NCI-H1092 (cell line): ENCODE measurements at regions not wholly inside any gene's neighbourhood (a gene's known extent, or its start where the extent isn't known, plus 50 kb on each side); places are given as distances from the start of the nearest gene placed in this dataset.

Experiments
- DNase-seq: peaks from one replicate; lab custom pipeline; 2025; lab: John Stamatoyannopoulos, UW

- DNase-seq, result no peak
Observed at GRCh38 chr17:56737421-56738161, 96.1 kb downstream of the C17orf67 start.

DNA sequence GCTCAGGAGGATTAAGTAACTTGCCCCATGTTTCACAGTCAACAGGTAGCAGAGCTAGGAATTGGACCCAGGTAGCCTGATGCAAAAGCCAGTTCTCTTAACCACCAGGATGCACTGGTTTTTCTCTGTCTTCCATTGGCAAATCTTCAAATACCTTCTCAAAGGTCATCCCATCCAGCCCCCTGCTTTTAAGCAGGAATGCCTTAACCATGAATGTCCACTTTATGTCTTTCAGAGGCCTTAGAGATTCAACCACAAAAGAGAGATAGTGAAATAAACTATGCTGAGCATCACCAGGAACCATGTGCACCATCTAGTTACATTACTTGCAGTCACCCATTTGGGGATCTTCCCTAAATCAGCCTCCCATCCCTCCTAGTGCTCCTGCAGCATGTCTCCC is 94.3 kb downstream of the C17orf67 start:
- DNase-seq, result no peak

DNA sequence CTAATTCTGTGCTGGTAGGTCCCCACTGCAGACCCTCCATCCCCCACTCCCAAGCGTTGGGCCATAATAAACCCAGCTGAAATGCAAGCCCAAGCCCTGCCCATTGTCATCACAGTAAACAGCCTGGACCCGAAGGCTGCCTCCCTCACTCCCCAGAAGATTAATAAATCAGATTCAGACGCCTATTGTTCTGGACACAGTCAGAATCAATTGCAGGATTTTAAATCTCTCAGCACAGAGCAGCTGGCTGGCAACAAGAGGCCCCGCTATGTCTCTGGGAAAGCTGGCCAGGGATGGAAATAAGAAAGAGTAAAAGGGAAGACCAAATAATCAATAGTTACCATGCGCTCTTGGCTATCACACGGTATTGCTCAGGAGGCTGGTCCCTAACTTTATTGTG is 93.9 kb downstream of the C17orf67 start:
- no peak for DNase-seq

DNA sequence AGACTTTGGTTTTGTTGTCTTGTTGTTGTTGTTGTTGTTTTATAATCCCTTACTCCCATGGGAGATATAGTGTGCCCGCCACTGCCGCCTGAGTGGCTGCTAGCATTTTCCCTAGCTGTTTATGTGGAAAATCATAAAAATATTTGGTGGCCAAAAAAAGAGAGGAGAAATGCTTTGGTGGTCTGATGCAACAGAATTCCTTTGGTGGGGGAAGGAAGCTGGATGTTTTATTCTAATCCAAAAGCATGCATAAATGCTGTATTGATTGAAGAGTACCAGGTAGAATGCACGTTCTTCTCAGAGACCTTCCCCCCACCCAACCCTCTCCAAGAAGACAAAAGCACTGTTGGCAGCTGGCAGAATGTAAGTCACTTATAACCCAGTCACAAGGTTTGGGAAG is 93.2 kb downstream of the C17orf67 start:
- no peak for DNase-seq
